ENCODE measurements at regions not wholly inside any gene's neighbourhood (a gene's known extent, or its start where the extent isn't known, plus 50 kb on each side); places are given as distances from the start of the nearest gene placed in this dataset.

DNA sequence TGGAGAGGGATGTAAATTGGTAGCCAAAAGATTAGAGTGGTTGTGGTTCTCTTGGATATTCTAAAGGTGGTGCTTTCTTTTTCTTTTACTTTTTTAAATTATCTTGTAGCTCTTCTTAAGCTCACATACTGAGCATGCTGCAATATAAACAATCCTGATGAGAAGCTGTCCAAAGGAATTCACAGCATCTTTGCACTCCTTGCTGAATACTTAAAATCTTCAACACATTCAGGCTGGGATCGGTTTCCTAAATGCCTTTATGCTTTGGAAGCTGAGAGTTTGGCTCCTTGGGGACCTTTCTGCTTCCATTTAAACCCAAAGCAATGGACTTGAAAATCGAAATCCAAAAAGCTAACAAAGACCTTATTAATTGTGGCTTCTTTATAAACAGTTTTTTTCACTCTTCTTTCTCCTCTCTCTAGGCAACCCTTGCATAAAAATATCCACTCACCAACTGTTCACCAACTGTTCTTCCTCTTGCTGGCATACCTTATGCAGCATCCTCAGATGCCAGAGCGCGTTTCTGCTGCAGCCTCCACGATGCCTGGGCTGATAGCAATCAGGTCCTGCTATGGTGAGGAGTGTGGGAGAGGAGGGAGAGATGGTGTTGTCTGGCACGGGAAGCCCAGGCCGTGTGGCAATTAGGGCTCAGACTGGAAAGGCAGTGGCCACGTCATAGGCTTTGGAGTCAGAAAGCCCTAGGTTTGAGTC lies 535.8 kb upstream of the DAB1 start:
- no peaks in the 10 kb centered on the region for H3K4me1 ChIP-seq (ENCODE audit: control insufficient read depth, insufficient read depth, low read length)
- H3K9me3 ChIP-seq (ENCODE audit: control insufficient read depth, low read length) = no peaks in the 10 kb centered on the region
- no peaks in the 10 kb centered on the region for H3K27me3 ChIP-seq (ENCODE audit: control insufficient read depth, insufficient read depth, low read length, poor library complexity, severe bottlenecking)
- WGBS, 2 experiments (ENCODE audit: insufficient coverage in 1 of 2, insufficient read length in 1 of 2) = 83 to 90% methylated on average over 4 to 8 of the region's 8 CpGs
- no peaks in the 10 kb centered on the region for H3K27me3 Mint-ChIP-seq (ENCODE audit: insufficient read depth)
- H3K9ac ChIP-seq (ENCODE audit: extremely low read depth, low read length, poor library complexity, severe bottlenecking) = no peak overlapping the region
- no peaks in the 10 kb centered on the region for H3K4me1 Mint-ChIP-seq
- no peak overlapping the region for H3K4me3 Mint-ChIP-seq
- no peaks in the 10 kb centered on the region for H3K9me3 Mint-ChIP-seq
- H3K27ac ChIP-seq (ENCODE audit: low read depth, low read length) = no peak overlapping the region
- H3K4me3 ChIP-seq (ENCODE audit: low read length) = no peak overlapping the region
- no peaks in the 10 kb centered on the region for H3K36me3 ChIP-seq (ENCODE audit: control insufficient read depth, insufficient read depth, low read length)
- H3K36me3 Mint-ChIP-seq (ENCODE audit: low read depth) = no peaks in the 10 kb centered on the region
- no peak overlapping the region for H3K27ac Mint-ChIP-seq
- TF ChIP-seq, protein P1, sequence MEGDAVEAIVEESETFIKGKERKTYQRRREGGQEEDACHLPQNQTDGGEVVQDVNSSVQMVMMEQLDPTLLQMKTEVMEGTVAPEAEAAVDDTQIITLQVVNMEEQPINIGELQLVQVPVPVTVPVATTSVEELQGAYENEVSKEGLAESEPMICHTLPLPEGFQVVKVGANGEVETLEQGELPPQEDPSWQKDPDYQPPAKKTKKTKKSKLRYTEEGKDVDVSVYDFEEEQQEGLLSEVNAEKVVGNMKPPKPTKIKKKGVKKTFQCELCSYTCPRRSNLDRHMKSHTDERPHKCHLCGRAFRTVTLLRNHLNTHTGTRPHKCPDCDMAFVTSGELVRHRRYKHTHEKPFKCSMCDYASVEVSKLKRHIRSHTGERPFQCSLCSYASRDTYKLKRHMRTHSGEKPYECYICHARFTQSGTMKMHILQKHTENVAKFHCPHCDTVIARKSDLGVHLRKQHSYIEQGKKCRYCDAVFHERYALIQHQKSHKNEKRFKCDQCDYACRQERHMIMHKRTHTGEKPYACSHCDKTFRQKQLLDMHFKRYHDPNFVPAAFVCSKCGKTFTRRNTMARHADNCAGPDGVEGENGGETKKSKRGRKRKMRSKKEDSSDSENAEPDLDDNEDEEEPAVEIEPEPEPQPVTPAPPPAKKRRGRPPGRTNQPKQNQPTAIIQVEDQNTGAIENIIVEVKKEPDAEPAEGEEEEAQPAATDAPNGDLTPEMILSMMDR (conservative IDR thresholded peaks at IDR 0.05) = no peak
- DNase-seq = no peak

DNA sequence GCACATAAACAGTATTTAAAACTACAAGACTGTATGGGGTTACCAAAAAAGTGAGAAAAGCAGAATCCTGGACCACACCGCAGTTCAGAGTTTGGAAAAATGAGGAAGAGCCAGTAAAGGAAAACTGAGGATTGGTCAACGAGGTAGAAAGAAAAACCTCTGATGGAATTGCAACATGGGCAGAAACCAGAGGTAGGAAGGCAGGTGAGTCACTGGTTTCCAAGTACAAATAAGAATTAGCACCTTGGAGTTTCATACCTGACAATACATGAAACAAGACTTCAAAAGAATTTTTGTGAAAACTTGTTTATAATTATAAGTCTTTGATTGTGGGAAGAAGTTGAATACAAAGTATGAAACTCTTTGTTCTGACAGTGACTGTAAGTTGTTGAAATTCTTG lies 533.7 kb upstream of the DAB1 start:
- TF ChIP-seq, protein P1 (conservative IDR thresholded peaks at IDR 0.05) = no peak
- Mint-ChIP-seq H3K4me1 (no peaks in the 10 kb centered on the region), H3K36me3 (ENCODE audit: low read depth) (no peaks in the 10 kb centered on the region), H3K9me3 (no peaks in the 10 kb centered on the region), H3K27ac (no peak overlapping the region), H3K27me3 (ENCODE audit: insufficient read depth) (peaks cover under 1% of the 10 kb centered on the region), H3K4me3 (no peak overlapping the region)
- no peaks in the 10 kb centered on the region for H3K4me1 ChIP-seq (ENCODE audit: control insufficient read depth, insufficient read depth, low read length)
- H3K27ac ChIP-seq (ENCODE audit: low read depth, low read length) = no peak overlapping the region
- no peak for DNase-seq
- no peaks in the 10 kb centered on the region for H3K9me3 ChIP-seq (ENCODE audit: control insufficient read depth, low read length)
- H3K4me3 ChIP-seq (ENCODE audit: low read length) = no peak overlapping the region
- no peaks in the 10 kb centered on the region for H3K27me3 ChIP-seq (ENCODE audit: control insufficient read depth, insufficient read depth, low read length, poor library complexity, severe bottlenecking)
- H3K9ac ChIP-seq (ENCODE audit: extremely low read depth, low read length, poor library complexity, severe bottlenecking) = no peak overlapping the region
- H3K36me3 ChIP-seq (ENCODE audit: control insufficient read depth, insufficient read depth, low read length) = no peaks in the 10 kb centered on the region
- 88 to 100% methylated on average over 2 of the region's 2 CpGs for WGBS, 2 experiments (ENCODE audit: insufficient coverage in 1 of 2, insufficient read length in 1 of 2)

DNA sequence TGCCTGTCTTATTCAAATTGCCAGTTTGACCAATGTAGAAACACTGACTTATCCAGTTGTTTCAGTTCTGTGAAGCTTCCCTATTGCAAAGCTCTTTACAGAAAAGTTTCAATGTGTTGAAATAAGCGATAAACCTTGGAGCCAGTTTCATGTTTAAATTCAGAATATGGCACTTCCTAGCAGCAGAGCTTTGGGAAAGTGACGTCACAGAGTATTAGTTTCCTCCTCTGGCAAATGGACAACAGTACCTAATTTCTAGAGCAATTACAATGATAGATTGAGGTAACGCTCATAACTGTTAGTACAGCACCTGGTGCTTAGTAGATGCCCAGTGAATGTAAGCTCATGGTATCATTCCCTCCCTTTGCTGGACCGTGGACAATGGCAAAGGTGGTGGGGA lies 527.5 kb upstream of the DAB1 start:
- Histone ChIP-seq H3K9ac (ENCODE audit: extremely low read depth, low read length, poor library complexity, severe bottlenecking) (no peak overlapping the region), H3K36me3 (ENCODE audit: control insufficient read depth, insufficient read depth, low read length) (no peaks in the 10 kb centered on the region), H3K27ac (ENCODE audit: low read depth, low read length) (no peak overlapping the region), H3K27me3 (ENCODE audit: control insufficient read depth, insufficient read depth, low read length, poor library complexity, severe bottlenecking) (peaks cover 3% of the 10 kb centered on the region), H3K4me3 (ENCODE audit: low read length) (no peak overlapping the region), H3K9me3 (ENCODE audit: control insufficient read depth, low read length) (no peaks in the 10 kb centered on the region), H3K4me1 (ENCODE audit: control insufficient read depth, insufficient read depth, low read length) (no peaks in the 10 kb centered on the region)
- Mint-ChIP-seq H3K9me3 (no peaks in the 10 kb centered on the region), H3K4me1 (no peaks in the 10 kb centered on the region), H3K27me3 (ENCODE audit: insufficient read depth) (peaks cover 11% of the 10 kb centered on the region), H3K27ac (no peak overlapping the region), H3K4me3 (no peak overlapping the region), H3K36me3 (ENCODE audit: low read depth) (no peaks in the 10 kb centered on the region)
- 68 to 76% methylated on average over 3 to 4 of the region's 4 CpGs for WGBS, 2 experiments (ENCODE audit: insufficient coverage in 1 of 2, insufficient read length in 1 of 2)
- DNase-seq = no peak
- TF ChIP-seq, protein P1 (conservative IDR thresholded peaks at IDR 0.05) = no peak
